ENCODE measurements at regions not wholly inside any gene's neighbourhood (a gene's known extent, or its start where the extent isn't known, plus 50 kb on each side); places are given as distances from the start of the nearest gene placed in this dataset.
A peak's percentile ranks its signal among the peaks of the same experiment; 100 is the strongest.

DNA sequence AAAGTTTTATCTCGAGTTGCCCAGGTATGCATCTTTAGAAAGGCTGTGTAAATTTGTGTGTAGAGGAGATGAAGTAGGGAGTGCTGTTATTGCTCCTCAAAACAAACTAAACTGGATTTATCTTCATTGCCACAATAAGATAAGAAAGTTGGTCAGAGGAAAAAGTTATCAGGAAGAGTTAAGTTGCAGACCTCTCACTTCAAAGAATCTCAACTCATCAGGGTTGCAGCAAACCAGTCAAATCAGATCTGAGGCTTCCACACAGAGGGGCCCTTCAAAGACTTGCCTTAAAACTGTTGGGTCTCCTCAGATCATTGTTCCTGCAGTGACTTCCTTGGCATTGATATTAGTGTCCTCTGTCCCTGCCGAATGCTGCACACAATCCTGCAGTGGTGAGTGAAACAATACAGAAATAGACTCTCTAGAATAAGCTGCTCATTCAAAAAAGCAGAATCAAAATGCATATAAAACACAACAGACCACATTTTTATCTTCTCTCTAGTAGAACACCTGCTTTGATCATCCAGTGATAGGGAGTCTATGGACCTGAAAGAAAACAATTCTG lies 191.2 kb upstream of the CBLB start:
- TF ChIP-seq, protein P1, sequence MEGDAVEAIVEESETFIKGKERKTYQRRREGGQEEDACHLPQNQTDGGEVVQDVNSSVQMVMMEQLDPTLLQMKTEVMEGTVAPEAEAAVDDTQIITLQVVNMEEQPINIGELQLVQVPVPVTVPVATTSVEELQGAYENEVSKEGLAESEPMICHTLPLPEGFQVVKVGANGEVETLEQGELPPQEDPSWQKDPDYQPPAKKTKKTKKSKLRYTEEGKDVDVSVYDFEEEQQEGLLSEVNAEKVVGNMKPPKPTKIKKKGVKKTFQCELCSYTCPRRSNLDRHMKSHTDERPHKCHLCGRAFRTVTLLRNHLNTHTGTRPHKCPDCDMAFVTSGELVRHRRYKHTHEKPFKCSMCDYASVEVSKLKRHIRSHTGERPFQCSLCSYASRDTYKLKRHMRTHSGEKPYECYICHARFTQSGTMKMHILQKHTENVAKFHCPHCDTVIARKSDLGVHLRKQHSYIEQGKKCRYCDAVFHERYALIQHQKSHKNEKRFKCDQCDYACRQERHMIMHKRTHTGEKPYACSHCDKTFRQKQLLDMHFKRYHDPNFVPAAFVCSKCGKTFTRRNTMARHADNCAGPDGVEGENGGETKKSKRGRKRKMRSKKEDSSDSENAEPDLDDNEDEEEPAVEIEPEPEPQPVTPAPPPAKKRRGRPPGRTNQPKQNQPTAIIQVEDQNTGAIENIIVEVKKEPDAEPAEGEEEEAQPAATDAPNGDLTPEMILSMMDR (IDR thresholded peaks at IDR 0.05; ENCODE audit: insufficient read depth, low read depth, low read length): no peak
- no peak overlapping the region for H3K4me3 ChIP-seq (ENCODE audit: low read depth, low read length)
- DNase-seq (ENCODE audit: low read depth): no peak

DNA sequence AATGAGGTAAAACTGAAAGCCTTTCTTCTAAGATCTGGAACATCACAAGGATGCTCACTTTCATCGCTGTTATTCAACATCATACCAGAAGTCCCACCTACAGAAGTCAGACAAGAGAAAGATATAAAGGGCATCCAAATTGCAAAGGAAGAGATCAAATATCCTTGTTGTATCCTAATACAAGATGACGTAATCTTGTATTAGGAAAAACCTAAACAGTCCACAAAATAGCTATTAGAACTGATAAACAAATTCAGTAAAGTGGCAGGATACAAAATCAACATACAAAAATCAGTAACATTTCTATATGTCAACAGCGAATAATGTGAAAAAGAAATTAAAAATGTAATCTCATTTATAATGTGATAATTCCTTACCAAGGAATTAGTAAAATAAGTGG lies 195.1 kb upstream of the CBLB start:
- H3K4me3 ChIP-seq (ENCODE audit: low read depth, low read length): no peak overlapping the region

DNA sequence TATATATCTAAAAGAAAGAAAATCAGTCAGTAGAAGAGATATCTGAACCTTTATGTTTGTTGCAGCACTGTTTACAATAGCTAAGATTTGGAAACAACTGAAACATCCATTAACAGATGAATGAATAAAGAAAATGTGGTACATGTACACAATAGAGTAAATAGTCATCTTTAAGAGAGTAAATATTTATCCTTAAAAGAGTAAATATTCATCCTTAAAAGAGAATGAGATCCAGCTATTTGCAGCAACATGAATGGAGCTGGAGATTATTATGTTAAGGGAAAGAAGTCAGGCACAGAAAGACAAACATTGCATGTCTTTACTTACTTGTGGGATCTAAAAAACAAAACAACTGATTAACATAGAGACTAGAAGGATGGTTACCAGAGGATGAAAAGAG lies 197.0 kb upstream of the CBLB start:
- peak; percentile 58 for DNase-seq (ENCODE audit: low read depth)
- no peak overlapping the region for H3K4me3 ChIP-seq (ENCODE audit: low read depth, low read length)
- TF ChIP-seq, protein P1 (IDR thresholded peaks at IDR 0.05; ENCODE audit: insufficient read depth, low read depth, low read length): no peak

More for the DNA sequence above, 195.1 kb upstream of the CBLB start:
- no peak for DNase-seq (ENCODE audit: low read depth)
- TF ChIP-seq, protein P1 (IDR thresholded peaks at IDR 0.05; ENCODE audit: insufficient read depth, low read depth, low read length): no peak

DNA sequence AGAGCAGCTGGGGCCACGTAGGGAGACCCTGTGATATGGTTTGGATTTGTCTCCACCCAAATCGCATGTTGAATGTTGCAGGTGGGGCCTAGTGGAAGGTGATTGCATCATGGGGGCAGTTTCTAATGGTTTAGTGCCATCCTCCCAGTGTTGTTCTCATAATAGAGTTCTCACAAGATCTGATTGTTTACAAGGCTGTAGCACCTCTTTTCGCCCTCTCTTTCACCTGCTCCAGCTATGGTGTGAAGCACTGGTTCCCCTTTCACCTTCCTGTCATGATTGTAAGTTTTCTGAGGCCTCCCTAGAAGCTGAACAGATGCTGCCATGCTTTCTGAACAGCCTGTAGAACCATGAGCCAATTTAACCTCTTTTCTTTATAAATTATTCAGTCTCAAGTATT lies 198.9 kb upstream of the CBLB start:
- DNase-seq (ENCODE audit: low read depth): no peak
- H3K4me3 ChIP-seq (ENCODE audit: low read depth, low read length): no peak overlapping the region
- TF ChIP-seq, protein P1 (IDR thresholded peaks at IDR 0.05; ENCODE audit: insufficient read depth, low read depth, low read length): no peak

DNA sequence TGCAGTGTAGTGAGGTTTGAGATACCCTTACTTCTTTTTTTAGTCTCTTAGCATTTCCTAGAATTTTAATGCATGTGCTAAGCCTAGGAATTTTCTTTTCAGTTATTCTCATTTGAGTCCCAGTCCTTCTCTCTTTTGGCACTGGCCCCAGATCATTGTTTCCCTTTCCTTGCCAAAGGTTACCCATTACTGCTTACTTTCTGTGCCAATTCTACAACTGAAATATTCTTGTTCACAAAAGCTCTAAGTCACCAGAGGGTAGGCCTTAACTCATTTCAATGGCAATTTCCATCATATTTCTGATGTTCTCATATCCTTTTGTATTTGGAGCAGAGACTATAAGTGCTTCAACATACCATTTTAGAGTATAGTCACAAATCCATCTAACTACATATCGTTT lies 199.6 kb upstream of the CBLB start:
- no peak for DNase-seq (ENCODE audit: low read depth)
- TF ChIP-seq, protein P1 (IDR thresholded peaks at IDR 0.05; ENCODE audit: insufficient read depth, low read depth, low read length): no peak
- H3K4me3 ChIP-seq (ENCODE audit: low read depth, low read length): no peak overlapping the region

DNA sequence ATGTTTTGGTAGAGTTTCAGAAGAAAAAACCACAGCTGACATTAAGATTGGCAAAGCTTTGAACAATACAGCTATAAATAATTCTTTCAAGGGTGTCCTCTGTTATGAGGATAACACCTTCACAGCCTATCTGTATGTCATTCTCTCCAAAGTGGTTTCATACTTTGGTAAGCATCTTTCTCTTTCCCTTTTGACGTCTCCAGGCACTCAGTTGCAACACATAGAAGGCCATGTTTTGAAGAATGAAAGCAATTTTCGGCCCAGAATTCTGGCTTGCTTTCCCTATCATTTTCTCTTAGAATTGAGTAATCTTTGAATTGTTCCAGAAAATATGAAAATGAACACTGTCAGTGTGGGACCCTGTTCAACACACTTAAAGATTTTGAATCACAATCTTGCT lies 200.0 kb upstream of the CBLB start:
- DNase-seq (ENCODE audit: low read depth): peak; percentile 59
- TF ChIP-seq, protein P1 (IDR thresholded peaks at IDR 0.05; ENCODE audit: insufficient read depth, low read depth, low read length): no peak
- no peak overlapping the region for H3K4me3 ChIP-seq (ENCODE audit: low read depth, low read length)

DNA sequence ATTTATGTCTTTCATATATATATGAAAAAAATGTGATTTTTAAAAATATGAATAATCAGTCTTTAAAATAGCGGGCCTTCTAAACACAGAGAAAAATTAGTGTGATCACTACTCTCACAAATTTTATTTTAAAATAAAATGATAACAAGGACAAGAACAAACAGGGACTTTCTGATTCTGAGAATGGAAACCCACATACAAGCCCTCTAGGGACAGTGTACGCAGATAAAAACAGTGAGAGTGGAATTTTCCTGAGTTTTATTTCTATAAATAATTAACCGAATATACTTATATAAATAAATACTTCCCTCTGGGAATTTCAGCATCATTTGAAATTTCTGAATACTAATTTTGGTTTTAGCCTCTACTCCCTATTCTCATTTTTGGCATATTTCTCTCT lies 201.4 kb upstream of the CBLB start:
- TF ChIP-seq, protein P1 (IDR thresholded peaks at IDR 0.05; ENCODE audit: insufficient read depth, low read depth, low read length): no peak
- no peak for DNase-seq (ENCODE audit: low read depth)
- no peak overlapping the region for H3K4me3 ChIP-seq (ENCODE audit: low read depth, low read length)
